HEK293 (cell line): ENCODE measurements at regions not wholly inside any gene's neighbourhood (a gene's known extent, or its start where the extent isn't known, plus 50 kb on each side); places are given as distances from the start of the nearest gene placed in this dataset.
A peak's percentile ranks its signal among the peaks of the same experiment; 100 is the strongest.

ENCODE experiments used
- CTCF ChIA-PET: fragments of 350-600 bp; formaldehyde crosslinking; extraction: SDS; loops from one replicate; lab custom pipeline; 2021; ENCODE audit warnings: antibody characterized with exemption; lab: Yijun Ruan, JAX
- POLR2A ChIA-PET: fragments of 300-600 bp; formaldehyde crosslinking; extraction: SDS; loops from one replicate; lab custom pipeline; 2020; ENCODE audit warnings: antibody characterized with exemption, inconsistent platforms; lab: Yijun Ruan, JAX
- H3K27ac ChIP-seq: fragments of 200-500 bp; sonication (Bioruptor generic); 2 replicates; pipeline ENCODE4 v1.5.1; 2014; ENCODE audit warnings: low read depth, low read length, control low read depth, inconsistent platforms; ENCODE audit errors: extremely low read depth
- H3K36me3 ChIP-seq, 2 experiments: fragments of 200-500 bp in 1 of 2; sonication (Bioruptor generic) in 1 of 2; 1 replicate in 1 of 2; 2 replicates in 1 of 2; pipeline ENCODE4 v1.5.1; 2014 to 2017; ENCODE audit warnings: inconsistent platforms in 2 of 2, low read length in 2 of 2; ENCODE audit not compliant: control insufficient read depth in 2 of 2, insufficient read depth in 1 of 2
- H3K4me1 ChIP-seq: fragments of 200-500 bp; sonication (Bioruptor generic); 2 replicates; pipeline ENCODE4 v1.5.1; 2014; ENCODE audit warnings: mild to moderate bottlenecking, low read length, inconsistent platforms; ENCODE audit not compliant: control insufficient read depth, insufficient read depth
- H3K4me3 ChIP-seq: 2 replicates; pipeline ENCODE4 v1.5.1; 2011; ENCODE audit warnings: low read depth, mild to moderate bottlenecking, control low read depth, low read length, moderate library complexity
- H3K9me3 ChIP-seq: fragments of 200-500 bp; sonication (Bioruptor generic); 2 replicates; pipeline ENCODE4 v1.5.1; 2014; ENCODE audit warnings: low read depth, low read length, inconsistent platforms; ENCODE audit not compliant: control insufficient read depth, insufficient read depth
- GLIS1 ChIP-seq: fragments of 450-650 bp; formaldehyde crosslinking; IDR thresholded peaks from 2 replicates; pipeline ENCODE4 v1.5.1; 2016; ENCODE audit warnings: missing biosample characterization, missing genetic modification characterization
- KLF16 ChIP-seq: fragments of 450-650 bp; formaldehyde crosslinking; IDR thresholded peaks from 2 replicates; pipeline ENCODE4 v1.5.1; 2017; ENCODE audit warnings: missing biosample characterization, missing genetic modification characterization
- MZF1 ChIP-seq: fragments of 450-650 bp; formaldehyde crosslinking; IDR thresholded peaks from 2 replicates; pipeline ENCODE4 v1.5.1; 2017; ENCODE audit warnings: missing biosample characterization, missing genetic modification characterization, borderline replicate concordance
- SCRT1 ChIP-seq: fragments of 450-650 bp; formaldehyde crosslinking; IDR thresholded peaks from 2 replicates; pipeline ENCODE4 v1.5.1; 2016; ENCODE audit warnings: missing biosample characterization, missing genetic modification characterization, borderline replicate concordance
- ZBTB6 ChIP-seq: fragments of 450-650 bp; formaldehyde crosslinking; IDR thresholded peaks from 2 replicates; pipeline ENCODE4 v1.5.1; 2017; ENCODE audit warnings: missing biosample characterization, missing genetic modification characterization
- ZIC2 ChIP-seq: fragments of 450-650 bp; formaldehyde crosslinking; IDR thresholded peaks from 2 replicates; pipeline ENCODE4 v1.5.1; 2016; ENCODE audit warnings: missing biosample characterization, missing genetic modification characterization
- ZNF133 ChIP-seq: fragments of 450-650 bp; formaldehyde crosslinking; IDR thresholded peaks from 2 replicates; pipeline ENCODE4 v1.5.1; 2016; ENCODE audit warnings: missing biosample characterization, missing genetic modification characterization
- ZNF214 ChIP-seq: fragments of 450-650 bp; formaldehyde crosslinking; IDR thresholded peaks from 2 replicates; pipeline ENCODE4 v1.5.1; 2017; ENCODE audit warnings: missing biosample characterization, mild to moderate bottlenecking, missing genetic modification characterization, borderline replicate concordance
- ZNF433 ChIP-seq: fragments of 450-650 bp; formaldehyde crosslinking; IDR thresholded peaks from 2 replicates; pipeline ENCODE4 v1.5.1; 2016; ENCODE audit warnings: missing biosample characterization, missing genetic modification characterization, low read depth
- ZNF48 ChIP-seq: fragments of 450-650 bp; formaldehyde crosslinking; IDR thresholded peaks from 2 replicates; pipeline ENCODE4 v1.5.1; 2016; ENCODE audit warnings: missing biosample characterization, missing genetic modification characterization
- ZNF610 ChIP-seq: fragments of 450-650 bp; formaldehyde crosslinking; IDR thresholded peaks from 2 replicates; pipeline ENCODE4 v1.5.1; 2016; ENCODE audit warnings: missing biosample characterization, missing genetic modification characterization, borderline replicate concordance
- ZNF660 ChIP-seq: fragments of 450-650 bp; IDR thresholded peaks from 2 replicates; pipeline ENCODE4 v1.5.1; 2018; ENCODE audit warnings: missing biosample characterization, mild to moderate bottlenecking, missing genetic modification characterization
- ZNF664 ChIP-seq: fragments of 450-650 bp; formaldehyde crosslinking; IDR thresholded peaks from 2 replicates; pipeline ENCODE4 v1.5.1; 2016; ENCODE audit warnings: missing biosample characterization, missing genetic modification characterization
- ZNF707 ChIP-seq: fragments of 450-650 bp; formaldehyde crosslinking; IDR thresholded peaks from 2 replicates; pipeline ENCODE4 v1.5.1; 2016; ENCODE audit warnings: missing biosample characterization, missing genetic modification characterization
- ZNF777 ChIP-seq: fragments of 450-650 bp; formaldehyde crosslinking; IDR thresholded peaks from 2 replicates; pipeline ENCODE4 v1.5.1; 2017; ENCODE audit warnings: missing biosample characterization, missing genetic modification characterization, borderline replicate concordance
- ZNF837 ChIP-seq: fragments of 450-650 bp; formaldehyde crosslinking; IDR thresholded peaks from 2 replicates; pipeline ENCODE4 v1.5.1; 2016; ENCODE audit warnings: missing biosample characterization, missing genetic modification characterization
- ZSCAN4 ChIP-seq: fragments of 450-650 bp; formaldehyde crosslinking; IDR thresholded peaks from 2 replicates; pipeline ENCODE4 v1.5.1; 2017; ENCODE audit warnings: missing biosample characterization, missing genetic modification characterization
- TF ChIP-seq, protein P1 (sequence below): fragments of 450-650 bp; formaldehyde crosslinking; IDR thresholded peaks from 2 replicates; pipeline ENCODE4 v1.5.1; 2016; ENCODE audit warnings: missing biosample characterization, missing genetic modification characterization
- TF ChIP-seq, protein P2 (sequence below): fragments of 450-650 bp; formaldehyde crosslinking; IDR thresholded peaks from 2 replicates; pipeline ENCODE4 v1.5.1; 2017; ENCODE audit warnings: missing biosample characterization, missing genetic modification characterization
- TF ChIP-seq, protein P3 (sequence below): fragments of 450-650 bp; formaldehyde crosslinking; IDR thresholded peaks from 2 replicates; pipeline ENCODE4 v1.5.1; 2016; ENCODE audit warnings: missing biosample characterization, missing genetic modification characterization

GRCh38 chr6:33950891-33951889, 147.4 kb upstream of the MLN start:
- TF ChIP-seq ZNF707 (tag by site-specific recombination) (no peak), ZBTB6 (tag by site-specific recombination) (no peak), GLIS1 (no peak), ZNF777 (tag by site-specific recombination) (no peak), ZNF837 (tag by site-specific recombination) (no peak), MZF1 (tag by site-specific recombination) (no peak), KLF16 (tag by site-specific recombination) (no peak), SCRT1 (tag by site-specific recombination) (no peak), ZNF133 (tag by site-specific recombination) (no peak), ZNF660 (tag by site-specific recombination) (no peak)
- TF ChIP-seq, protein P1, sequence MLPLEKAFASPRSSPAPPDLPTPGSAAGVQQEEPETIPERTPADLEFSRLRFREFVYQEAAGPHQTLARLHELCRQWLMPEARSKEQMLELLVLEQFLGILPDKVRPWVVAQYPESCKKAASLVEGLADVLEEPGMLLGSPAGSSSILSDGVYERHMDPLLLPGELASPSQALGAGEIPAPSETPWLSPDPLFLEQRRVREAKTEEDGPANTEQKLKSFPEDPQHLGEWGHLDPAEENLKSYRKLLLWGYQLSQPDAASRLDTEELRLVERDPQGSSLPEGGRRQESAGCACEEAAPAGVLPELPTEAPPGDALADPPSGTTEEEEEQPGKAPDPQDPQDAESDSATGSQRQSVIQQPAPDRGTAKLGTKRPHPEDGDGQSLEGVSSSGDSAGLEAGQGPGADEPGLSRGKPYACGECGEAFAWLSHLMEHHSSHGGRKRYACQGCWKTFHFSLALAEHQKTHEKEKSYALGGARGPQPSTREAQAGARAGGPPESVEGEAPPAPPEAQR (tag by site-specific recombination): no peak
- TF ChIP-seq, protein P2, sequence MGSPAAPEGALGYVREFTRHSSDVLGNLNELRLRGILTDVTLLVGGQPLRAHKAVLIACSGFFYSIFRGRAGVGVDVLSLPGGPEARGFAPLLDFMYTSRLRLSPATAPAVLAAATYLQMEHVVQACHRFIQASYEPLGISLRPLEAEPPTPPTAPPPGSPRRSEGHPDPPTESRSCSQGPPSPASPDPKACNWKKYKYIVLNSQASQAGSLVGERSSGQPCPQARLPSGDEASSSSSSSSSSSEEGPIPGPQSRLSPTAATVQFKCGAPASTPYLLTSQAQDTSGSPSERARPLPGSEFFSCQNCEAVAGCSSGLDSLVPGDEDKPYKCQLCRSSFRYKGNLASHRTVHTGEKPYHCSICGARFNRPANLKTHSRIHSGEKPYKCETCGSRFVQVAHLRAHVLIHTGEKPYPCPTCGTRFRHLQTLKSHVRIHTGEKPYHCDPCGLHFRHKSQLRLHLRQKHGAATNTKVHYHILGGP (tag by site-specific recombination): no peak
- TF ChIP-seq, protein P3, sequence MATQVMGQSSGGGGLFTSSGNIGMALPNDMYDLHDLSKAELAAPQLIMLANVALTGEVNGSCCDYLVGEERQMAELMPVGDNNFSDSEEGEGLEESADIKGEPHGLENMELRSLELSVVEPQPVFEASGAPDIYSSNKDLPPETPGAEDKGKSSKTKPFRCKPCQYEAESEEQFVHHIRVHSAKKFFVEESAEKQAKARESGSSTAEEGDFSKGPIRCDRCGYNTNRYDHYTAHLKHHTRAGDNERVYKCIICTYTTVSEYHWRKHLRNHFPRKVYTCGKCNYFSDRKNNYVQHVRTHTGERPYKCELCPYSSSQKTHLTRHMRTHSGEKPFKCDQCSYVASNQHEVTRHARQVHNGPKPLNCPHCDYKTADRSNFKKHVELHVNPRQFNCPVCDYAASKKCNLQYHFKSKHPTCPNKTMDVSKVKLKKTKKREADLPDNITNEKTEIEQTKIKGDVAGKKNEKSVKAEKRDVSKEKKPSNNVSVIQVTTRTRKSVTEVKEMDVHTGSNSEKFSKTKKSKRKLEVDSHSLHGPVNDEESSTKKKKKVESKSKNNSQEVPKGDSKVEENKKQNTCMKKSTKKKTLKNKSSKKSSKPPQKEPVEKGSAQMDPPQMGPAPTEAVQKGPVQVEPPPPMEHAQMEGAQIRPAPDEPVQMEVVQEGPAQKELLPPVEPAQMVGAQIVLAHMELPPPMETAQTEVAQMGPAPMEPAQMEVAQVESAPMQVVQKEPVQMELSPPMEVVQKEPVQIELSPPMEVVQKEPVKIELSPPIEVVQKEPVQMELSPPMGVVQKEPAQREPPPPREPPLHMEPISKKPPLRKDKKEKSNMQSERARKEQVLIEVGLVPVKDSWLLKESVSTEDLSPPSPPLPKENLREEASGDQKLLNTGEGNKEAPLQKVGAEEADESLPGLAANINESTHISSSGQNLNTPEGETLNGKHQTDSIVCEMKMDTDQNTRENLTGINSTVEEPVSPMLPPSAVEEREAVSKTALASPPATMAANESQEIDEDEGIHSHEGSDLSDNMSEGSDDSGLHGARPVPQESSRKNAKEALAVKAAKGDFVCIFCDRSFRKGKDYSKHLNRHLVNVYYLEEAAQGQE (tag by site-specific recombination): no peak
- Histone ChIP-seq H3K9me3 (no peaks in the 10 kb centered on the region), H3K36me3 (no peaks in the 10 kb centered on the region), H3K4me1 (no peaks in the 10 kb centered on the region), H3K27ac (no peak overlapping the region), H3K4me3 (no peak overlapping the region)
- ChIA-PET POLR2A (no interaction called here), CTCF (interaction anchor here (0.7 to 1.3 kb wide), 2 partner anchors 180 to 206 kb away, joined by 3 to 6 read pairs; no protein-coding TSS in a partner anchor)

GRCh38 chr6:33950472-33950881, 146.7 kb upstream of the MLN start:
- no peak overlapping the region for H3K27ac ChIP-seq

More at GRCh38 chr6:33950472-33950881, 146.7 kb upstream of the MLN start:
- ChIA-PET CTCF (interaction anchor here (0.6 to 1.3 kb wide), 2 partner anchors 179 to 180 kb away, joined by 4 to 6 read pairs; no protein-coding TSS in a partner anchor), POLR2A (no interaction called here)
- Histone ChIP-seq H3K4me3 (no peak overlapping the region), H3K36me3 (no peaks in the 10 kb centered on the region), H3K4me1 (no peaks in the 10 kb centered on the region), H3K9me3 (no peaks in the 10 kb centered on the region)
- TF ChIP-seq ZNF48 (no peak), ZSCAN4 (peak; percentile 66), ZIC2 (tag by site-specific recombination) (no peak), ZNF214 (no peak), ZNF610 (tag by site-specific recombination) (no peak), ZNF664 (peak; percentile 99), ZNF433 (tag by site-specific recombination) (no peak)
- TF ChIP-seq, all 188 proteins: peak for 2
